Mesodermal cell (in vitro differentiated cells): ENCODE measurements at regions not wholly inside any gene's neighbourhood (a gene's known extent, or its start where the extent isn't known, plus 50 kb on each side); places are given as distances from the start of the nearest gene placed in this dataset.

Experiments used
- H3K27ac ChIP-seq: 2 replicates; pipeline ENCODE4 v1.7.0; 2013; ENCODE audit warnings: mild to moderate bottlenecking, low read depth, low read length, moderate library complexity; ENCODE audit not compliant: severe bottlenecking
- H3K36me3 ChIP-seq: 2 replicates; pipeline ENCODE4 v1.7.1; 2013; ENCODE audit warnings: mild to moderate bottlenecking, low read length, moderate library complexity; ENCODE audit not compliant: control insufficient read depth, insufficient read depth
- H3K4me1 ChIP-seq: one replicate; pipeline ENCODE4 v1.7.1; 2013; ENCODE audit warnings: mild to moderate bottlenecking, low read length; ENCODE audit not compliant: insufficient read depth, control insufficient read depth, poor library complexity, severe bottlenecking
- H3K4me3 ChIP-seq: 2 replicates; pipeline ENCODE4 v1.7.0; 2013; ENCODE audit warnings: low read length, control low read depth, mild to moderate bottlenecking; ENCODE audit not compliant: insufficient read depth, poor library complexity, severe bottlenecking; ENCODE audit errors: extremely low read depth
- H3K9me3 ChIP-seq: 2 replicates; pipeline ENCODE4 v1.7.1; 2013; ENCODE audit warnings: mild to moderate bottlenecking, low read length, moderate library complexity; ENCODE audit not compliant: control insufficient read depth
- WGBS, 2 experiments: methylation state at CpG; one replicate each; pipeline ENCODE4 v1.1.5; 2013; ENCODE audit warnings: missing lambda C conversion rate in 2 of 2; ENCODE audit not compliant: insufficient coverage in 2 of 2; 5-methylcytosine and 5-hydroxymethylcytosine counted together

GRCh38 chr10:78724846-78725245, 343.9 kb upstream of the ZMIZ1 start:
- Histone ChIP-seq H3K36me3 (no peaks in the 10 kb centered on the region), H3K4me1 (no peaks in the 10 kb centered on the region), H3K9me3 (peaks cover 5% of the 10 kb centered on the region), H3K27ac (no peak overlapping the region), H3K4me3 (no peak overlapping the region)
- 100% methylated on average over 1 of the region's 4 CpGs for WGBS, 2 experiments

DNA sequence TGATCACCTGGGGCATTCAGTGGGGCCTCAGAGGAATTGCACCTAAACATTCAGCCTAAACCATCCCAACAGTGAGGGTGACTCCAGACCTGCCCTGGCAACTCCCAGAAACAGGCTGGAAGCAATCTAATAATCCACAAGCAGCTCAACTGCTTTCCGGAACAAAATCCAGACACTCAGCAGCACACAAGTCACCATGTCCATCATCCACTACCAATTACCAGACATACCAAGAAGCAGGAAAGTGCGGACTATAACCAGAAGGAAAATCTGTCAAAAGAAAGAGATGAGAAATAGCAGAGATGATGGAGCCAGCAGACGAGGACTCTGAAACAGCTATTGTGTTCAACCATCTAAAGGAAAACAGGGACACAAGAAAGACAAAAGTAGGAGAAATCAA, 342.6 kb upstream of the ZMIZ1 start:
- Histone ChIP-seq H3K36me3 (no peaks in the 10 kb centered on the region), H3K27ac (no peak overlapping the region), H3K4me1 (no peaks in the 10 kb centered on the region), H3K9me3 (peaks cover 5% of the 10 kb centered on the region), H3K4me3 (no peak overlapping the region)
- 100% methylated on average over 1 to 3 of the region's 3 CpGs for WGBS, 2 experiments

- no peak overlapping the region for H3K4me3 ChIP-seq
- H3K27ac ChIP-seq = no peak overlapping the region
- 97 to 100% methylated on average over 2 of the region's 2 CpGs for WGBS, 2 experiments
- H3K4me1 ChIP-seq = no peaks in the 10 kb centered on the region
- peaks cover 5% of the 10 kb centered on the region for H3K9me3 ChIP-seq
- H3K36me3 ChIP-seq = no peaks in the 10 kb centered on the region
Observed at GRCh38 chr10:78727251-78727650, 341.5 kb upstream of the ZMIZ1 start.

GRCh38 chr10:78727728-78728127, 341.0 kb upstream of the ZMIZ1 start:
- H3K27ac ChIP-seq = no peak overlapping the region
- 90 to 100% methylated on average over 2 to 3 of the region's 3 CpGs for WGBS, 2 experiments

GRCh38 chr10:78728176-78728575, 340.6 kb upstream of the ZMIZ1 start:
- peaks cover 5% of the 10 kb centered on the region for H3K9me3 ChIP-seq
- H3K4me3 ChIP-seq = no peak overlapping the region
- no peak overlapping the region for H3K27ac ChIP-seq
- H3K4me1 ChIP-seq = no peaks in the 10 kb centered on the region
- 80 to 100% methylated on average over 1 of the region's 2 CpGs for WGBS, 2 experiments
- H3K36me3 ChIP-seq = no peaks in the 10 kb centered on the region

More at GRCh38 chr10:78727728-78728127, 341.0 kb upstream of the ZMIZ1 start:
- Histone ChIP-seq H3K36me3 (no peaks in the 10 kb centered on the region), H3K9me3 (peaks cover 5% of the 10 kb centered on the region), H3K4me3 (no peak overlapping the region), H3K4me1 (no peaks in the 10 kb centered on the region)

DNA sequence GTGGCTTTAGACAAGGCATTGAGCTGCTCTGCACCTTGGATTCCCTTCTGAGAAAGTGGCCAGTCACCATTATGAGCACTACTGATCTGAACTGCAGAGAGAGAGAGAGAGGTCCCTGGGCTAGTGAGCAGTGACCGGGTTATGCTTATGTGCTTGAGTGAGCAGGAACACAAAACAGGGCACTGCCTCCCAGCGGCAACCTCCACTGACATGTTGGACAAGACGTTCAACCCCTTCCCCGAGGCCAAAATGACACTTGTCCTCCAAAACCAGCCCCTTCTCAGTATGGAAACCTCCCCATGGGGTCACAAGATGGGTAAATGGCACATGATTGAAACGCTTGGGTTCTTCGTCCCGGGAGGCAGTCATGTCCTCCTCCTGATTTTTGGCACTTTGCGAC, 339.4 kb upstream of the ZMIZ1 start:
- no peak overlapping the region for H3K4me3 ChIP-seq
- H3K9me3 ChIP-seq = no peaks in the 10 kb centered on the region
- no peak overlapping the region for H3K27ac ChIP-seq
- no peaks in the 10 kb centered on the region for H3K36me3 ChIP-seq
- 89 to 94% methylated on average over 8 of the region's 8 CpGs for WGBS, 2 experiments
- H3K4me1 ChIP-seq = no peaks in the 10 kb centered on the region

DNA sequence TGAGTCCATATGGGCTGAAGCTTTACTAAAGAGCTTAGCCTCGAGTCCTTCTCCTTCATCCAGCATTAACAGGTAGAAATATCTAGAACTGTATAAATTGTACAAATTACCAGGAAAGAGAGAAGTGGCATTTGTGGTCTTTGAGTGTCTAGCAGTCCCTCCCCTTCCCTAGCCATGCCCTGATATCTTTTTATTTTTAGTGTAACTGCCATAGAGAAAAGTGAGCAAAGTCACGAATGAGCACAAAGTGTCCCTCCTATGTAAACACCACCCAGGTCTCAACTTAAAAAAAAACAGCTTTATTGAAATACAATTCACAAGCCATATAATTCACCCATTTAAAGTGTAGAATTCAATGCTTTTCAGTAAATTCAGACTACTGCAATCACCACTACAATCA, 339.0 kb upstream of the ZMIZ1 start:
- no peaks in the 10 kb centered on the region for H3K4me1 ChIP-seq
- WGBS, 2 experiments = no CpG with 5 or more reads among the region's 2 CpGs
- no peak overlapping the region for H3K27ac ChIP-seq
- no peaks in the 10 kb centered on the region for H3K9me3 ChIP-seq
- H3K4me3 ChIP-seq = no peak overlapping the region
- H3K36me3 ChIP-seq = no peaks in the 10 kb centered on the region

- WGBS, 2 experiments = 91 to 97% methylated on average over 7 to 8 of the region's 8 CpGs
- Histone ChIP-seq H3K36me3 (no peaks in the 10 kb centered on the region), H3K9me3 (no peaks in the 10 kb centered on the region), H3K27ac (no peak overlapping the region), H3K4me1 (no peaks in the 10 kb centered on the region), H3K4me3 (no peak overlapping the region)
Observed at GRCh38 chr10:78730754-78731153, 338.0 kb upstream of the ZMIZ1 start.

- H3K36me3 ChIP-seq = no peaks in the 10 kb centered on the region
- no peak overlapping the region for H3K27ac ChIP-seq
- H3K9me3 ChIP-seq = no peaks in the 10 kb centered on the region
- 85 to 97% methylated on average over 3 of the region's 3 CpGs for WGBS, 2 experiments
- no peak overlapping the region for H3K4me3 ChIP-seq
- H3K4me1 ChIP-seq = no peaks in the 10 kb centered on the region
Observed at GRCh38 chr10:78731675-78732074, 337.1 kb upstream of the ZMIZ1 start.

DNA sequence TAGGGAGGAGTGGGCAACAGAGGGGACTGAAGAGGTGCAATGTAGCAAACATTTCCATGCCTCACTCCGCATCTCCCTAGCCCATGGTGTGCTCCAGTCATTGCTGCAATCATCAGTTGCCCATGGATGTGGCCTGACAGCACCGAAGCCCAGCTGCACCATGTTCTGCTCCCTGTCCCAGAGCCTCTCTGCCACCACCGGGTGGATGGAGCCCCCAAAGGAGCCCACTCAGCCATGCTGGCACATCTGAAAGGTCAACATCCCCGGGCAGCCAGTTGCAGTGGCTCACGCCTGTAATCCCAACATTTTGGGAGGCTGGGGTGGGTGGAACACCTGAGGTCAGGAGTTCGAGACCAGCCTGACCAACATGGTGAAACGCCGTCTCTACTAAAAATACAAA, 336.4 kb upstream of the ZMIZ1 start:
- Histone ChIP-seq H3K9me3 (no peaks in the 10 kb centered on the region), H3K4me1 (no peaks in the 10 kb centered on the region), H3K36me3 (no peaks in the 10 kb centered on the region), H3K4me3 (no peak overlapping the region), H3K27ac (no peak overlapping the region)
- 97 to 98% methylated on average over 6 to 8 of the region's 8 CpGs for WGBS, 2 experiments

- Histone ChIP-seq H3K9me3 (no peaks in the 10 kb centered on the region), H3K4me3 (no peak overlapping the region), H3K36me3 (no peaks in the 10 kb centered on the region), H3K4me1 (peaks cover 7% of the 10 kb centered on the region), H3K27ac (no peak overlapping the region)
- WGBS, 2 experiments = 17 to 53% methylated on average over 2 to 3 of the region's 4 CpGs
Observed at GRCh38 chr10:78736926-78737630, 331.7 kb upstream of the ZMIZ1 start.
